ENCODE measurements at regions not wholly inside any gene's neighbourhood (a gene's known extent, or its start where the extent isn't known, plus 50 kb on each side); places are given as distances from the start of the nearest gene placed in this dataset.

- WGBS, 2 experiments (ENCODE audit: insufficient coverage in 1 of 2, insufficient read length in 1 of 2), result 98% methylated on average over 2 of the region's 2 CpGs; no CpG with 5 or more reads in 1 of the 2 experiments
- H3K27me3 ChIP-seq (ENCODE audit: control insufficient read depth, insufficient read depth, low read length, poor library complexity, severe bottlenecking), result peaks cover 73% of the 10 kb centered on the region
- no peak overlapping the region for H3K4me3 ChIP-seq (ENCODE audit: low read length)
- no peak overlapping the region for H3K27ac ChIP-seq (ENCODE audit: low read depth, low read length)
- H3K36me3 ChIP-seq (ENCODE audit: control insufficient read depth, insufficient read depth, low read length), result no peaks in the 10 kb centered on the region
- Mint-ChIP-seq H3K27ac (no peak overlapping the region), H3K4me3 (no peak overlapping the region), H3K4me1 (peaks cover 6% of the 10 kb centered on the region), H3K36me3 (ENCODE audit: low read depth) (no peaks in the 10 kb centered on the region), H3K9me3 (no peaks in the 10 kb centered on the region), H3K27me3 (ENCODE audit: insufficient read depth) (peaks cover 44% of the 10 kb centered on the region)
- H3K4me1 ChIP-seq (ENCODE audit: control insufficient read depth, insufficient read depth, low read length), result peaks cover 2% of the 10 kb centered on the region
- H3K9ac ChIP-seq (ENCODE audit: extremely low read depth, low read length, poor library complexity, severe bottlenecking), result no peak overlapping the region
- TF ChIP-seq CTCF (conservative IDR thresholded peaks at IDR 0.05), result no peak
- H3K9me3 ChIP-seq (ENCODE audit: control insufficient read depth, low read length), result no peaks in the 10 kb centered on the region
- no peak for DNase-seq
Observed at GRCh38 chr3:159139326-159139725, 337.5 kb downstream of the MFSD1 start.

- no peaks in the 10 kb centered on the region for H3K36me3 Mint-ChIP-seq (ENCODE audit: low read depth)
- H3K4me1 ChIP-seq (ENCODE audit: control insufficient read depth, insufficient read depth, low read length), result peaks cover 6% of the 10 kb centered on the region
- peaks cover 23% of the 10 kb centered on the region for H3K4me1 Mint-ChIP-seq
- no peaks in the 10 kb centered on the region for H3K9me3 ChIP-seq (ENCODE audit: control insufficient read depth, low read length)
- H3K4me3 ChIP-seq (ENCODE audit: low read length), result no peak overlapping the region
- no peak overlapping the region for H3K9ac ChIP-seq (ENCODE audit: extremely low read depth, low read length, poor library complexity, severe bottlenecking)
- H3K27me3 ChIP-seq (ENCODE audit: control insufficient read depth, insufficient read depth, low read length, poor library complexity, severe bottlenecking), result peaks cover 90% of the 10 kb centered on the region
- no peaks in the 10 kb centered on the region for H3K36me3 ChIP-seq (ENCODE audit: control insufficient read depth, insufficient read depth, low read length)
- no peak for TF ChIP-seq CTCF (conservative IDR thresholded peaks at IDR 0.05)
- WGBS, 2 experiments (ENCODE audit: insufficient coverage in 1 of 2, insufficient read length in 1 of 2), result 84 to 100% methylated on average over 1 to 2 of the region's 2 CpGs
- no peak for DNase-seq
- no peaks in the 10 kb centered on the region for H3K9me3 Mint-ChIP-seq
- peaks cover 75% of the 10 kb centered on the region for H3K27me3 Mint-ChIP-seq (ENCODE audit: insufficient read depth)
- H3K27ac ChIP-seq (ENCODE audit: low read depth, low read length), result no peak overlapping the region
- H3K4me3 Mint-ChIP-seq, result no peak overlapping the region
- H3K27ac Mint-ChIP-seq, result no peak overlapping the region
Observed at GRCh38 chr3:159144472-159144871, 342.6 kb downstream of the MFSD1 start.

GRCh38 chr3:159144891-159145290 lies 343.0 kb downstream of the MFSD1 start:
- no peak for DNase-seq
- Histone ChIP-seq H3K36me3 (ENCODE audit: control insufficient read depth, insufficient read depth, low read length) (no peaks in the 10 kb centered on the region), H3K4me3 (ENCODE audit: low read length) (no peak overlapping the region), H3K9me3 (ENCODE audit: control insufficient read depth, low read length) (no peaks in the 10 kb centered on the region), H3K9ac (ENCODE audit: extremely low read depth, low read length, poor library complexity, severe bottlenecking) (no peak overlapping the region), H3K4me1 (ENCODE audit: control insufficient read depth, insufficient read depth, low read length) (peaks cover 6% of the 10 kb centered on the region), H3K27me3 (ENCODE audit: control insufficient read depth, insufficient read depth, low read length, poor library complexity, severe bottlenecking) (peaks cover 89% of the 10 kb centered on the region), H3K27ac (ENCODE audit: low read depth, low read length) (no peak overlapping the region)
- peaks cover 75% of the 10 kb centered on the region for H3K27me3 Mint-ChIP-seq (ENCODE audit: insufficient read depth)
- H3K36me3 Mint-ChIP-seq (ENCODE audit: low read depth), result no peaks in the 10 kb centered on the region
- no peaks in the 10 kb centered on the region for H3K9me3 Mint-ChIP-seq
- H3K4me1 Mint-ChIP-seq, result peaks cover 27% of the 10 kb centered on the region
- TF ChIP-seq CTCF (conservative IDR thresholded peaks at IDR 0.05), result no peak
- no peak overlapping the region for H3K4me3 Mint-ChIP-seq
- H3K27ac Mint-ChIP-seq, result no peak overlapping the region

All from endodermal cell (in vitro differentiated cells).